ENCODE measurements at regions not wholly inside any gene's neighbourhood (a gene's known extent, or its start where the extent isn't known, plus 50 kb on each side); places are given as distances from the start of the nearest gene placed in this dataset.
"Not testable (repeated sequence)": the region's sequence is repeated elsewhere in the genome, so short reads cannot be mapped to it uniquely, and the experiment has no call there.

DNA sequence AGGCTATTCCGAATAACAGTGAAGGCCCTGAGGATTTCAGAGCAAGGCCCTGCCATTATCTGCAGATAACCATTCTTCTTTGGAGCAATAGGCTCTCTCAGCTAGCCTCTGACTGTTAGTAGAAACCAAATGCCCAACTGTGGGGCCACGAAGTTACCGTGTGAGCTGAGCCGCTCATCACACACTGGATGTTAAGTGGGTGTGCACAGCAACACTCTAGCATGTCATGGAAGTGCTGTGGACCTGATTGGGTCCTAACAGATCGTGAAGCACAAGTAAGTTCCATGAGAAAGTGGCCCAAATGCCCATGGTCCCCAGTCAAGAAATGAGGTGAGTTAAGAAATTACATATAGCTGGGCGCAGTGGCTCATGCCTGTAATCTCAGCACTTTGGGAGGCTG, 190.4 kb downstream of the ALG10 start:
- Histone ChIP-seq H3K4me3 (no peak overlapping the region), H3K27ac (no peak overlapping the region), H3K36me3 (ENCODE audit: insufficient read depth, low read length) (no peaks in the 10 kb centered on the region), H3K9ac (ENCODE audit: insufficient read length) (no peak overlapping the region), H3K9me3 (ENCODE audit: low read depth, low read length) (no peaks in the 10 kb centered on the region)
- no peak for DNase-seq (ENCODE audit: low read depth, low spot score)
- TF ChIP-seq EZH2 (IDR thresholded peaks at IDR 0.05) (no peak), FOXP2 (optimal IDR thresholded peaks at IDR 0.05; ENCODE audit: control extremely low read depth, extremely low read length, insufficient read depth) (no peak), POLR2AphosphoS5 (IDR thresholded peaks at IDR 0.05; ENCODE audit: borderline replicate concordance, low read depth, low read length) (no peak)

DNA sequence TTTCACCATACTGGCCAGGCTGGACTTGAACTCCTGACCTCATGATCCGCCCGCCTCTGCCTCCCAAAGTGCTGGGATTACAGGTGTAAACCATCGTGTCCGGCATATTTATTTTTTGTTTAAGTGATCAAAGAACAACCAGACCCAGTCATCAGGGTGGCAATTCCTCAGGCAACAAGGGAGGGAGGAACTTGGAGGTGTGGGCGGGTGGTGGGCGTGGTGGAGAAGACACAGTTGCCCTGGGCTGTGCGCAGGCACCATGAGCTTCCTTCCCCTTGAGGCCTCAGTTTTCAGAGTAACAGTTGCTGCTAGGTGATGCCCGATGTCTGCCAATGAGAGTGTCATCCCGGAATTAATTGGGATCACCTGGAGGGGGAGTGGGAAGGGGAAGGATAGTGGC, 191.7 kb downstream of the ALG10 start:
- Histone ChIP-seq H3K36me3 (ENCODE audit: insufficient read depth, low read length) (no peaks in the 10 kb centered on the region), H3K27ac (no peak overlapping the region)

DNA sequence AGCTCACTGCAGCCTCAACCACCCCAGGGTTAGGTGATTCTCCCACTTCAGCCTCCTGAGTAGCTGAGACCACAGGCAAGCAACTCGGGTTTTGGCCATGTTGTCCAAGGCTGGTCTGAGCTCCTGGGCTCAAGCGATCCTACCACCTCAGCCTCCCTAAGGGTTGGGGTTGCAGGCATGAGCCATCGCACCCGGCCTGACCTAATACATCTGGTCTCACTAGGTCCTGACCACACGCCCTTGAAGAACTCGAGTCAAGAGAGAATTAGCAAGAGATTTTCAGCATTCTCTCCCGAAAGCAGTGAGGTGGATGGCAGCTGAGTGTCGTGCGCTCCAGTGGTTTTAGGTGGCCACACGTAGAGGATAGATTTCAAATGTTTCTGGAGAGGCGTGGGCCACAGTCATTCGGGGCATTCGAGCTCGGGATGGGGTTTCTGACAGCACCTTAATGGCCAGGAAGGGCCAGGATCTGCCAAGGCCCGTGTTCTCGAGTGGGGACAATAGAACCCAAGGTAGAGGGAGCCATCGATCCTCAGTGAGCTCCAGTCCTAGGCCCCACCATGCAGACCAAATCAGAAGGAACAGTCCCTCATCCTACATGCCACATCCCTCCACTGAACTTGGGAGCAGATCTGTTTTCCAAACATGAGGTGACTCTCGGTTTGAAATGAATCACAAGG, 193.1 kb downstream of the ALG10 start:
- no peak for TF ChIP-seq EZH2 (IDR thresholded peaks at IDR 0.05)
- no peak for TF ChIP-seq POLR2AphosphoS5 (IDR thresholded peaks at IDR 0.05; ENCODE audit: borderline replicate concordance, low read depth, low read length)
- no peak for TF ChIP-seq FOXP2 (optimal IDR thresholded peaks at IDR 0.05; ENCODE audit: control extremely low read depth, extremely low read length, insufficient read depth)
- Histone ChIP-seq H3K27ac (no peak overlapping the region), H3K36me3 (ENCODE audit: insufficient read depth, low read length) (no peaks in the 10 kb centered on the region), H3K4me3 (no peak overlapping the region), H3K9me3 (ENCODE audit: low read depth, low read length) (no peaks in the 10 kb centered on the region), H3K9ac (ENCODE audit: insufficient read length) (no peak overlapping the region)
- no peak for DNase-seq (ENCODE audit: low read depth, low spot score)

More for the DNA sequence above, 191.7 kb downstream of the ALG10 start:
- no peak for TF ChIP-seq EZH2 (IDR thresholded peaks at IDR 0.05)
- TF ChIP-seq FOXP2 (optimal IDR thresholded peaks at IDR 0.05; ENCODE audit: control extremely low read depth, extremely low read length, insufficient read depth) = no peak
- no peak for TF ChIP-seq POLR2AphosphoS5 (IDR thresholded peaks at IDR 0.05; ENCODE audit: borderline replicate concordance, low read depth, low read length)
- H3K9me3 ChIP-seq (ENCODE audit: low read depth, low read length) = no peaks in the 10 kb centered on the region
- H3K4me3 ChIP-seq = no peak overlapping the region
- no peak for DNase-seq (ENCODE audit: low read depth, low spot score)
- H3K9ac ChIP-seq (ENCODE audit: insufficient read length) = no peak overlapping the region

DNA sequence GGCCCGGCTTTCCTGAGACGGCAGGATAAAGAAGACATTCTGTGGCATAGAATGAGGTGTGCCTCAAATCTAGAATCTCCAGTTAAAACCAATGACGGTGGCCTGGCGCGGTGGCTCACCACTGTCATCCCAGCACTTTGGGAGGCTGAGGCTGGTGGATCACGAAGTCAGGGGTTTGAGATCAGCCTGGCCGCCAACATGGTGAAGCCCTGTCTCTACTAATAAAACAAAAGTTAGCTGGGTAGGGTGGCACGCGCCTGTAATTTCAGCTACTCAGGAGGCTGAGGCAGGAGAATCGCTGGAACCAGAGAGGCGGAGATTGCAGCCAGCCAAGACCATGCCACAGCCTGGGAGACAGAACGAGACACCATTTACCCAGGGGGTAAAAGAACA, 193.6 kb downstream of the ALG10 start:
- no peaks in the 10 kb centered on the region for H3K9me3 ChIP-seq (ENCODE audit: low read depth, low read length)
- H3K27ac ChIP-seq = no peak overlapping the region
- DNase-seq (ENCODE audit: low read depth, low spot score) = no peak
- H3K36me3 ChIP-seq (ENCODE audit: insufficient read depth, low read length) = no peaks in the 10 kb centered on the region
- TF ChIP-seq FOXP2 (optimal IDR thresholded peaks at IDR 0.05; ENCODE audit: control extremely low read depth, extremely low read length, insufficient read depth) = no peak
- TF ChIP-seq POLR2AphosphoS5 (IDR thresholded peaks at IDR 0.05; ENCODE audit: borderline replicate concordance, low read depth, low read length) = no peak
- no peak for TF ChIP-seq EZH2 (IDR thresholded peaks at IDR 0.05)
- no peak overlapping the region for H3K4me3 ChIP-seq
- H3K9ac ChIP-seq (ENCODE audit: insufficient read length) = no peak overlapping the region

DNA sequence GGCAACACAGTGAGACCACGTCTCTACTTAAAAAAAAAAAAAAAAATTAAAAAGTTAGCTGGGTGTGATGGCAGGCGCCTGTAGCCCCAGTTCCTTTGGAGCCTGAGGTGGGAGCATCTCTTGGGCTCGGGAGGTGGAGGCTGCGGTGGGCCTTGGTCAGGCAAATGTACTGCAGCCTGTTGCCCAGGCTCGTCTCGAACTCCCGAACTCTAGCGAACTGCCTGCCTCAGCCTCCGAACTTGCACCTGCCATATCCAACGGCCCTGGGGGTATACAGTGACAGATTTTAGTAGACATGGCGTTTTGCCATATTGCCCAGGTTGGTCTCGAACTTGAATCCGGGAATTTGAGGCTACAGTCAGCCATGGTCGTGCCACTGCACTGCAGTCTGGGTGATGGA, 195.4 kb downstream of the ALG10 start:
- no peak for DNase-seq (ENCODE audit: low read depth, low spot score)
- TF ChIP-seq POLR2AphosphoS5 (IDR thresholded peaks at IDR 0.05; ENCODE audit: borderline replicate concordance, low read depth, low read length) = no peak
- no peak for TF ChIP-seq EZH2 (IDR thresholded peaks at IDR 0.05)
- TF ChIP-seq FOXP2 (optimal IDR thresholded peaks at IDR 0.05; ENCODE audit: control extremely low read depth, extremely low read length, insufficient read depth) = no peak
- no peaks in the 10 kb centered on the region for H3K36me3 ChIP-seq (ENCODE audit: insufficient read depth, low read length)
- no peak overlapping the region for H3K27ac ChIP-seq
- H3K4me3 ChIP-seq = no peak overlapping the region
- H3K9ac ChIP-seq (ENCODE audit: insufficient read length) = no peak overlapping the region
- H3K9me3 ChIP-seq (ENCODE audit: low read depth, low read length) = no peaks in the 10 kb centered on the region

DNA sequence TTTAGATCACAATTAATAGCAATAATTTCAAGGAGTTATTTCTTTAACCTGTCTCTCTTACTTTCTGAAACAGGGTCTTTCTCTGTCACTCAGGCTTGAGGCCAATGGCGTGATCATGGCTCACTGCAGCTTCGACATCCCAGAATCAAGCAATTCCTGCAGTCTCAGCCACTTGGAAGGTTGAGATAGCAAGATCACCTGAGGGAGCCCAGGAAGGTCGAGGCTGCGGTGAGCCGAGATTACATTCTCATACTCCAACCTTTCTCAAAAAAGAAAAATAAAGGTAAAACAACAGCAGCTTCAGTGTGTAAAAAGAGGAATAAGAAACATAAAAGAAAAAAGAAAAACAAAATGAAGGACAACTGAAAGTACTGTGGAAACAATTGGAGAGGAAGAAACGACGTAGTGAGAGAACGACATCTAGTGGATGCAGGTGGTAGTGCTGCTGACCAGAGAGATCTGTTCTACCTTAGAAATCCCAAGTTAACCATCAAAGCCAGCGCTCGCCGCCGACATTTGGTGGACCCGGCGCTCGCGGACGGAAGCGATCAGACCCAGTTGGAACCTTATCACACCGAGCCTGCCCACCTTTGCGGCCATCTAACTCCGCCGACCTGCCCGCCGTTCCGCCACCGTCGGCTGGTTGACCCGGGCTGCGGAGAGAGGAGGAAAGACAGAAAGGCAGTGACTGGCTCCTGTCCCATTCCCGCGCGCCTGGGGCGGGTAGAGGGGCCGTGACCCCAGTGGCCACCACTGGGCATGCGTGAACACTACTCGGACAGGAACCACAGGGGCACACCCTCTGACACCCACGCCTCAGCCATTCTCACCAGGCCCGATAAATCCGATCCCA, 196.1 kb downstream of the ALG10 start:
- TF ChIP-seq POLR2AphosphoS5 (IDR thresholded peaks at IDR 0.05; ENCODE audit: borderline replicate concordance, low read depth, low read length) (no peak), FOXP2 (optimal IDR thresholded peaks at IDR 0.05; ENCODE audit: control extremely low read depth, extremely low read length, insufficient read depth) (no peak), EZH2 (IDR thresholded peaks at IDR 0.05) (no peak)
- Histone ChIP-seq H3K9me3 (ENCODE audit: low read depth, low read length) (no peaks in the 10 kb centered on the region), H3K4me3 (peak overlapping the region; percentile 3), H3K9ac (ENCODE audit: insufficient read length) (no peak overlapping the region), H3K36me3 (ENCODE audit: insufficient read depth, low read length) (no peaks in the 10 kb centered on the region), H3K27ac (no peak overlapping the region)
- peak; percentile 30 for DNase-seq (ENCODE audit: low read depth, low spot score)

DNA sequence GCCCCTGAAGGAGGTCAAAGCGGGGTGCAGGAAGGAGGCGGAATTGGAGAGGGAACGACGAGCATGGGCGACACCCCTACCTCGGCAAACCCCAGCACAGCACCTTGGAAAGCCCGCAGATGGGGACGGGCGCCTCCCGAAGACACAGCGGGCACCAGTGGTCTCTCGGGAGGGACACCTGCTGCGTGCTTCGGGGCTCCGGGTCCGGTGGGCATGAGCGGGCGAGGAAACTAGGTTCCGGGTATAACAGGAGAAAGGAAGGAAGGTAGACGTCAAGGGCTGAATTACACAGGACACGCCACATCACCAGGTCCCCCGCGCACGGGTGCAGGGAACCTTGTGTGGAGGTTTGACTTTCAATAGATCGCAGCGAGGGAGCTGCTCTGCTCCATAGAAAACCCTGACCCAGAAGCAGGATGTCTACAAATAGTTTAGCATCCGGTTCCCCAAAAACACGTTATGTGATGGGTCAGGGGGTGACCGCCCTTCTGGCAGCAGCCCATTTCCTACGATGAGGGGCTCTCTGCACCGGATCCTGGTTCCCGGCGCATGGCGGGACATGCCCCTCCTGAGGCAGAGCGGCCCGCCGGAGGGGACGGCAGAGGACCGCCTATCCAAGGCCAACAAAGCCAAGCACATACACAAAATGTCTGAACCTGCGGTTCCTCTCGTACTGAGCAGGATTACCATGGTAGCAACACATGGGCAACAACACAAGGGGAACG, 196.9 kb downstream of the ALG10 start:
- Histone ChIP-seq H3K9ac (ENCODE audit: insufficient read length) (no peak overlapping the region), H3K4me3 (peak overlapping the region; percentile 3; the same call in 1 of the 2 replicates)
- no peak for TF ChIP-seq POLR2AphosphoS5 (IDR thresholded peaks at IDR 0.05; ENCODE audit: borderline replicate concordance, low read depth, low read length)
- TF ChIP-seq EZH2 (IDR thresholded peaks at IDR 0.05) = no peak
- TF ChIP-seq FOXP2 (optimal IDR thresholded peaks at IDR 0.05; ENCODE audit: control extremely low read depth, extremely low read length, insufficient read depth) = no peak

DNA sequence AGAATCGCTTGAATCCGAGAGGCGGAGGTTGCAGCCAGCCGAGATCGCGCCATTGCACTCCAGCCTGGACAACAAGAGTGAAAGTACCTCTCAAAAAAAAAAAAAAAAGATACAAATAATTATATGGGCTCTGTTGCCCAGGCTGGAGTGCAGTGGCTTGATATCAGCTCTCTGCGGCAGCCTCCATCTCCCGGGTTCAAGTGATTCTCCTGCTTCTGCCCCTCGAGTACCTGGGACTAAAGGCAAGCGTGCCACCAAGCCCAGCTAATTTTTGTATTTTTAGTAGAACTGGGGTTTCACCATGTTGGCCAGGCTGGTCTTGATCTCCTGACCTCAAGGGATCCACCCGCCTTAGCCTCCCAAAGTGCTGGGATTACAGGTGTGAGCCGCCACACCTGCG, 197.8 kb downstream of the ALG10 start:
- not testable (repeated sequence) for H3K4me3 ChIP-seq; H3K9me3 ChIP-seq (ENCODE audit: low read depth, low read length); DNase-seq (ENCODE audit: low read depth, low spot score); H3K27ac ChIP-seq; H3K36me3 ChIP-seq (ENCODE audit: insufficient read depth, low read length); H3K9ac ChIP-seq (ENCODE audit: insufficient read length)

More for the DNA sequence above, 196.9 kb downstream of the ALG10 start:
- no peak for DNase-seq (ENCODE audit: low read depth, low spot score)
- no peaks in the 10 kb centered on the region for H3K9me3 ChIP-seq (ENCODE audit: low read depth, low read length)
- no peaks in the 10 kb centered on the region for H3K36me3 ChIP-seq (ENCODE audit: insufficient read depth, low read length)
- no peak overlapping the region for H3K27ac ChIP-seq
